Heart left ventricle (tissue), 13 donors: ENCODE measurements at regions not wholly inside any gene's neighbourhood (a gene's known extent, or its start where the extent isn't known, plus 50 kb on each side); places are given as distances from the start of the nearest gene placed in this dataset.
"Not testable (repeated sequence)": the region's sequence is repeated elsewhere in the genome, so short reads cannot be mapped to it uniquely, and the experiment has no call there.

Source experiments
- CTCF ChIP-seq, 12 donors: fragments of 200-600 bp; sonication (generic) in 4 of 12; IDR thresholded peaks; one replicate each; pipeline versions ENCODE4 v1.5.0 to v1.8.0; 2018 to 2022; ENCODE audit warnings: antibody characterized with exemption in 12 of 12, mild to moderate bottlenecking in 5 of 12
- POLR2A ChIP-seq, 2 donors: fragments of 450-650 bp; IDR thresholded peaks; one replicate each; pipeline ENCODE4 v1.6.1; 2017; ENCODE audit warnings: antibody characterized with exemption in 2 of 2, mild to moderate bottlenecking in 2 of 2, moderate library complexity in 2 of 2
- donor health status: ischemic (EF 13 %, LVEDD 7.1; RV severe dilation, severe dysfunction).
- donor health status: DM: no; HTN: yes; CAD: no.
- donor health status: DM: no; HTN: no; CAD: no.
- donor health status: ischemic (EF 25% LVEDD 6.9; RV normal size, moderate dysfunction).
- donor health status: ischemic (EF 25% LVEDD 5.7; RV mildly dilated, moderate dysfunction).
- donor health status: ischemic (EF 35%, LVEDD 5.7; RV mildly dilated, moderate dysfunction).
- donor health status: nonischemic (EF 11% LVEDD 7.7; RV severe dilation, severe dysfunction).
- donor health status: DM: yes; HTN: yes; CAD: no.
- donor health status: PGD.
- donor health status: ischemic (EF 29% LVEDD 5.4; RV normal size, mild dysfunction).
- donor health status: nonischemic (EF 23%, LVEDD 6.1; RV moderate dilation, normal function).

- not testable (repeated sequence) for TF ChIP-seq CTCF, POLR2A (IDR thresholded peaks at IDR 0.05)
Observed at GRCh38 chr4:170347191-170347590, 257.4 kb upstream of the AADAT start.
